ENCODE measurements at regions not wholly inside any gene's neighbourhood (a gene's known extent, or its start where the extent isn't known, plus 50 kb on each side); places are given as distances from the start of the nearest gene placed in this dataset.
"Not testable (repeated sequence)": the region's sequence is repeated elsewhere in the genome, so short reads cannot be mapped to it uniquely, and the experiment has no call there.

GRCh38 chr16:61007694-61008093 lies 1028.5 kb downstream of the CDH8 start:
- DNase-seq (no peak), ATAC-seq (no peak)
- Mint-ChIP-seq H3K4me1 (ENCODE audit: low read depth) (no peaks in the 10 kb centered on the region), H3K27me3 (ENCODE audit: low read depth) (no peaks in the 10 kb centered on the region), H3K4me3 (no peak overlapping the region), H3K9me3 (ENCODE audit: insufficient read depth) (peaks cover 8% of the 10 kb centered on the region), H3K36me3 (ENCODE audit: low read depth) (no peaks in the 10 kb centered on the region), H3K27ac (no peak overlapping the region)
- ChIA-PET POLR2A (no interaction called here), CTCF (no interaction called here)

DNA sequence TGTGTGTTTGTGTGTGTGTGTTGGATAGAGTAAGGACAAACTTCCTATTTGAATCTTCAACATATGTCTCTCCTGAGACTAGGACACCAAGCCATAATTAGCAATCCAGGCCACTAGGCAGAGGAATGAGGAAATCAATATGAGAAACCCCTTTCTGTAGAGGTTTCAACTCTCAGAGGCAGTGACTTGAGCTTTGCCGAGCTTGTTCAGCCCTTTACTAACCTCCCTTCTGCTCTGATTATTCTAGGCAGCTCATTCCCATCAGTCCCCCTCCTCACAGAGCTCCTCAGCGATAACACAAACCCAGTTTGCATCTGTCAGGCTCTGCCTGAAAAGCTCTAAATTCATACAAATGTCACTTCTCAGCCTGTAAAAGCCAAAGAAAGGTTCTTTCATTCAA lies 1030.3 kb downstream of the CDH8 start:
- H3K4me3 Mint-ChIP-seq: no peak overlapping the region
- DNase-seq (no peak), ATAC-seq (no peak)
- no peaks in the 10 kb centered on the region for H3K27me3 Mint-ChIP-seq (ENCODE audit: low read depth)
- H3K4me1 Mint-ChIP-seq (ENCODE audit: low read depth): no peaks in the 10 kb centered on the region
- POLR2A ChIA-PET: no interaction called here
- H3K9me3 Mint-ChIP-seq (ENCODE audit: insufficient read depth): peaks cover 8% of the 10 kb centered on the region
- H3K27ac Mint-ChIP-seq: no peak overlapping the region
- no peaks in the 10 kb centered on the region for H3K36me3 Mint-ChIP-seq (ENCODE audit: low read depth)
- CTCF ChIA-PET: no interaction called here

- Mint-ChIP-seq H3K36me3 (ENCODE audit: low read depth) (no peaks in the 10 kb centered on the region), H3K27me3 (ENCODE audit: low read depth) (no peaks in the 10 kb centered on the region), H3K4me3 (no peak overlapping the region), H3K27ac (no peak overlapping the region), H3K4me1 (ENCODE audit: low read depth) (no peaks in the 10 kb centered on the region), H3K9me3 (ENCODE audit: insufficient read depth) (peaks cover 8% of the 10 kb centered on the region)
- no peak for DNase-seq
- no peak for ATAC-seq
- ChIA-PET CTCF (no interaction called here), POLR2A (no interaction called here)
Measured at GRCh38 chr16:61002479-61003204, 1033.6 kb downstream of the CDH8 start.

GRCh38 chr16:60991886-60992285 lies 1044.4 kb downstream of the CDH8 start:
- ChIA-PET CTCF (no interaction called here), POLR2A (no interaction called here)
- H3K4me3 Mint-ChIP-seq: no peak overlapping the region
- ATAC-seq (no peak), DNase-seq (no peak)
- H3K27me3 Mint-ChIP-seq (ENCODE audit: low read depth): no peaks in the 10 kb centered on the region
- H3K27ac Mint-ChIP-seq: no peak overlapping the region
- no peaks in the 10 kb centered on the region for H3K4me1 Mint-ChIP-seq (ENCODE audit: low read depth)
- H3K9me3 Mint-ChIP-seq (ENCODE audit: insufficient read depth): peaks cover 20% of the 10 kb centered on the region
- no peaks in the 10 kb centered on the region for H3K36me3 Mint-ChIP-seq (ENCODE audit: low read depth)

GRCh38 chr16:60989592-60989991 lies 1046.6 kb downstream of the CDH8 start:
- no peak overlapping the region for H3K4me3 Mint-ChIP-seq
- no peak overlapping the region for H3K27ac Mint-ChIP-seq
- H3K36me3 Mint-ChIP-seq (ENCODE audit: low read depth): no peaks in the 10 kb centered on the region
- no peaks in the 10 kb centered on the region for H3K4me1 Mint-ChIP-seq (ENCODE audit: low read depth)
- ChIA-PET POLR2A (no interaction called here), CTCF (no interaction called here)
- H3K27me3 Mint-ChIP-seq (ENCODE audit: low read depth): no peaks in the 10 kb centered on the region
- DNase-seq (no peak), ATAC-seq (no peak)
- peaks cover 16% of the 10 kb centered on the region for H3K9me3 Mint-ChIP-seq (ENCODE audit: insufficient read depth)

DNA sequence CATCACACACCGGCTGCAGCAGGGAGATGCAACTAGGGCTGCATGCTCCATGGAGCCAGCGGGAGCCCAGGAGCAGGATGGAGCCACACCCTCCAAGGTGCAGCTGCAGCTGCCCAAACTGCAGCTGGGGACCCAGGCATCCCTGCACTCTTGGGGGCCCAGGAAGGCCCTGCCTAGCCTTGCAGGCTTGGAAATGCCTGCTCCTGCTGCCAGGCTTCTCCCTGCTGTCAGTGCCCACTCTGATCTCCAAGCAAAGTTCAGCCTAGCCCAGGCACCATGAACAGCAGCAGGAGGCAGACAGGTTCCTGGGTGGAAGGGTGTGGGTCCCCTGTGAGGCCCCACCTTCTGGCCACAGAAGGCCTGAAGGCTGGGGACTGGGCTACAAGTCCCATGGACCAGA lies 1057.1 kb downstream of the CDH8 start:
- H3K9me3 Mint-ChIP-seq (ENCODE audit: insufficient read depth): peaks cover 16% of the 10 kb centered on the region
- ChIA-PET POLR2A (no interaction called here), CTCF (no interaction called here)
- no peak overlapping the region for H3K4me3 Mint-ChIP-seq
- H3K27ac Mint-ChIP-seq: no peak overlapping the region
- no peaks in the 10 kb centered on the region for H3K27me3 Mint-ChIP-seq (ENCODE audit: low read depth)
- H3K36me3 Mint-ChIP-seq (ENCODE audit: low read depth): no peaks in the 10 kb centered on the region
- no peak for DNase-seq
- no peak for ATAC-seq
- no peaks in the 10 kb centered on the region for H3K4me1 Mint-ChIP-seq (ENCODE audit: low read depth)

GRCh38 chr16:60949800-60950199 lies 1086.4 kb downstream of the CDH8 start:
- POLR2A ChIA-PET: no interaction called here
- Mint-ChIP-seq H3K27me3 (ENCODE audit: low read depth) (no peaks in the 10 kb centered on the region), H3K36me3 (ENCODE audit: low read depth) (no peaks in the 10 kb centered on the region), H3K4me1 (ENCODE audit: low read depth) (no peaks in the 10 kb centered on the region), H3K9me3 (ENCODE audit: insufficient read depth) (peaks cover 27% of the 10 kb centered on the region), H3K27ac (no peak overlapping the region), H3K4me3 (no peak overlapping the region)
- DNase-seq (no peak), ATAC-seq (no peak)
- CTCF ChIA-PET: no interaction called here

GRCh38 chr16:60945225-60945624 lies 1091.0 kb downstream of the CDH8 start:
- Mint-ChIP-seq H3K4me3 (no peak overlapping the region), H3K36me3 (ENCODE audit: low read depth) (no peaks in the 10 kb centered on the region), H3K27me3 (ENCODE audit: low read depth) (no peaks in the 10 kb centered on the region), H3K27ac (no peak overlapping the region), H3K4me1 (ENCODE audit: low read depth) (no peaks in the 10 kb centered on the region), H3K9me3 (ENCODE audit: insufficient read depth) (peaks cover 25% of the 10 kb centered on the region)
- DNase-seq (no peak), ATAC-seq (no peak)
- ChIA-PET CTCF (no interaction called here), POLR2A (no interaction called here)

- CTCF ChIA-PET; H3K27me3 Mint-ChIP-seq (ENCODE audit: low read depth); DNase-seq; H3K27ac Mint-ChIP-seq; H3K4me3 Mint-ChIP-seq; ATAC-seq; H3K4me1 Mint-ChIP-seq (ENCODE audit: low read depth); POLR2A ChIA-PET; H3K36me3 Mint-ChIP-seq (ENCODE audit: low read depth): not testable (repeated sequence)
- H3K9me3 Mint-ChIP-seq (ENCODE audit: insufficient read depth): peaks cover 14% of the 10 kb centered on the region
Measured at GRCh38 chr16:60936189-60936588, 1100.0 kb downstream of the CDH8 start.

DNA sequence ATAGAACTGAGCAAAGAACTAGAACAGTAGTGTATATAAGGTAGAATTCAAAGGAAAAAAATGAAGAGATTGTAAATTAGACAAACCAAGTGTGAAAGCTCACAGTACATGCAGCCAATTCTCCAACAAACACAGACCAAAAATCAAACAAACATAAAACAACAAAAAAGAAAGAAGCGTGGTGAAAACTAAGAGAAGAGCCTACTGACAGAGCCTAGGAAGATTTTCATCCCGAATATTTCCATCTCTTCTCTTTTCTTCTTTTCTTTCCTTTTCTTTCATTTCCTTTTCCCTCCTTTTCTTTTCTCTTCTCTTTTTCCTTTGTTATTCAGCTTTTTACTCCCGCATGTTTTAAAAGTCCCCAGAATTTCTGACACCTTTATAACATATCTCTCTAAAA lies 1103.6 kb downstream of the CDH8 start:
- ChIA-PET POLR2A (no interaction called here), CTCF (no interaction called here)
- H3K36me3 Mint-ChIP-seq (ENCODE audit: low read depth): no peaks in the 10 kb centered on the region
- H3K4me1 Mint-ChIP-seq (ENCODE audit: low read depth): no peaks in the 10 kb centered on the region
- H3K4me3 Mint-ChIP-seq: no peak overlapping the region
- DNase-seq (no peak), ATAC-seq (no peak)
- H3K27ac Mint-ChIP-seq: no peak overlapping the region
- H3K27me3 Mint-ChIP-seq (ENCODE audit: low read depth): no peaks in the 10 kb centered on the region
- H3K9me3 Mint-ChIP-seq (ENCODE audit: insufficient read depth): peaks cover 15% of the 10 kb centered on the region

DNA sequence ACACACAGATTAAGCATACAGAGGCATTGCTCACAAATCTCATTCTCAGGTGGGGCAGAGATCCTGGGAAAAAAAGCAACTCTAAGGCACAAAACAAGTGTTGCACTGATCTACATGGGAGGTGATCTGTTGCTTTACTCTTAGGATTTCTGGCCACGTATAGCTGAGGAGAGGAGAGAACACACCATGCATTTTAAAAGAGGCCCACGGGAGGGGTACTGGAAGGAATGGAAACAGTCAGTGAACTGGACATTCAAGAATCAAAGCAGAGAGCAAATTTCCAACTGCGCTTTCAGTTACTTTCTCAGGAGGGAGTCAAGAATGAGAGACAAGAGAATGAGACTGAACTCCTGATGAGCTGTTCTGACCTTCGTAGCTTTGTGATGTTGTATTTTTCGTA lies 1105.9 kb downstream of the CDH8 start:
- Mint-ChIP-seq H3K27ac (no peak overlapping the region), H3K4me1 (ENCODE audit: low read depth) (no peaks in the 10 kb centered on the region), H3K36me3 (ENCODE audit: low read depth) (no peaks in the 10 kb centered on the region), H3K9me3 (ENCODE audit: insufficient read depth) (peaks cover 18% of the 10 kb centered on the region), H3K4me3 (no peak overlapping the region), H3K27me3 (ENCODE audit: low read depth) (no peaks in the 10 kb centered on the region)
- POLR2A ChIA-PET: no interaction called here
- DNase-seq (no peak), ATAC-seq (no peak)
- CTCF ChIA-PET: no interaction called here

GRCh38 chr16:60922920-60923319 lies 1113.3 kb downstream of the CDH8 start:
- Mint-ChIP-seq H3K4me1 (ENCODE audit: low read depth) (no peaks in the 10 kb centered on the region), H3K9me3 (ENCODE audit: insufficient read depth) (peaks cover 15% of the 10 kb centered on the region), H3K27me3 (ENCODE audit: low read depth) (no peaks in the 10 kb centered on the region), H3K4me3 (no peak overlapping the region), H3K27ac (no peak overlapping the region), H3K36me3 (ENCODE audit: low read depth) (no peaks in the 10 kb centered on the region)
- DNase-seq: no peak
- ATAC-seq: no peak
- POLR2A ChIA-PET: no interaction called here
- CTCF ChIA-PET: no interaction called here

- POLR2A ChIA-PET: no interaction called here
- DNase-seq: no peak
- Mint-ChIP-seq H3K27me3 (ENCODE audit: low read depth) (no peaks in the 10 kb centered on the region), H3K9me3 (ENCODE audit: insufficient read depth) (peaks cover 22% of the 10 kb centered on the region), H3K4me3 (no peak overlapping the region), H3K36me3 (ENCODE audit: low read depth) (no peaks in the 10 kb centered on the region), H3K4me1 (ENCODE audit: low read depth) (no peaks in the 10 kb centered on the region), H3K27ac (no peak overlapping the region)
- ATAC-seq: no peak
- CTCF ChIA-PET: no interaction called here
Measured at GRCh38 chr16:60914334-60914733, 1121.9 kb downstream of the CDH8 start.
